Hematopoietic multipotent progenitor cell treated with erythropoietin and hydrocortisone succinate and interleukin-3 and kit ligand, for 15 days (in vitro differentiated cells): ENCODE measurements at regions not wholly inside any gene's neighbourhood (a gene's known extent, or its start where the extent isn't known, plus 50 kb on each side); places are given as distances from the start of the nearest gene placed in this dataset.
"Not testable (repeated sequence)": the region's sequence is repeated elsewhere in the genome, so short reads cannot be mapped to it uniquely, and the experiment has no call there.

Source experiments
- DNase-seq: peaks from one replicate; pipeline ENCODE4 v3.0.0-alpha.2; 2015; ENCODE audit warnings: low spot score

DNA sequence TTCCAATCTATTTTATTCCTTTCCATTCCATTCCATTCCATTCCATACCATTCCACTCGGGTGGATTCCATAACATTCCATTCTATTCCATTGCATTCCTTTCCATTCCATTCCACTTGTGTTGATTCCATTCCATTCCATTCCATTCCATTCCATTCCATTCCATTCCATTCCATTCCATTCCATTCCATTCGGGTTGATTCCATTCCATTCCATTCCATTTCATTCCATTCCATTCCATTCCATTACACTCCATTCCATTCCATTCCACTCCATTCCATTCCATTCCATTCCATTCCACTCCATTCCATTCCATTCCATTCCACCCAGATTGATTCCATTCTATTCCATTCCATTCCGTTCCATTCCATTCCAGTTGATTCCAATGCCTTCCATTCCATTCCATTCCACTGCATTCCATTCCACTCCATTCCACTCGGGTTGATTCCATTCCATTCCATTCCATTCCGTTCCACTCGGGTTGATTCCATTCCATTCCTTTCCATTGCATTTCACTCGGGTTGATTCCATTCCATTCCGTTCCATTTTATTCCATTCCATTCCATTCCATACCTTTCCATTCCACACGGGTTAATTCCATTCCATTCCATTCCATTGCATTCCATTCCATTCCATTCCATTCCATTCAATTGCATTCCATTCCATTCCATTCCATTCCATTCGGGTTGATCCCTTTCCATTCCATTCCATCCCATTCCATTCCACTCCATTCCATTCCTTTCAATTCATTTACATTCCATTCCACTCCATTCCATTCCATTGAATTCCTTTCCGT is 168.4 kb downstream of the CWH43 start:
- peak; percentile 66 for DNase-seq

DNA sequence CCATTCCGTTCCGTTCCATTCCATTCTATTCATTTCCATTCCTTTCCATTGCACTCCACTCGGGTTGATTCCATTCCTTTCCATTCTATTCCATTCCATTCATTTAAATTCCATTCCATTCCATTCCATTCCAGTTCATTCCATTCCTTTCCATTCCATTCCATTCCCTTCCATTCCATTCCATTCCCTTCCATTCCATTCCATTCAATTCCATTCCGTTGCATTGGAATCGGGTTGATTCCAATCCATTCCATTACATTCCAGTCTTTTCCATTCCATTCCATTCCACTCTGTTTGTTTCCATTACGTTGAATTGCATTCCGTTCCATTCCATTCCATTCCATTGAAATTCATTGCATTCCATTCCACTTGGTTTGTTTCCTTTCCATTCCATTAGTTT is 169.2 kb downstream of the CWH43 start:
- DNase-seq = not testable (repeated sequence)

DNA sequence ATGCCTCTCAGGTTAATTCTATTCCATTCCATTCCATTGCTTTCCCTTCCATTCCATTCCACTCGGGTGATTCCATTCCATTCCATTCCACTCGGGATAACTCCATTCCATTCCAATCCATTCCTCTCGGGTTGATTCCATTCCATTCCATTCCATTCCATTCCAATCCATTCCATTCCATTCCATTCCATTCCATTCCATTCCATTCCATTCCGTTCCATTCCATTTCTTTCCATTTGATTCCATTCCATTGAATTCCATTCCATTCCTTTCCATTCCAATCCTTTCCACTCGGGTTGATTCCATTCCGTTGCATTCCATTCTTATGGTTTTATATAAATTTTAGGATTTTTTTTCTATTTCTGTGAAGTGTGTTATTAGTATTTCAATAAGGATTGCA is 170.2 kb downstream of the CWH43 start:
- not testable (repeated sequence) for DNase-seq

DNA sequence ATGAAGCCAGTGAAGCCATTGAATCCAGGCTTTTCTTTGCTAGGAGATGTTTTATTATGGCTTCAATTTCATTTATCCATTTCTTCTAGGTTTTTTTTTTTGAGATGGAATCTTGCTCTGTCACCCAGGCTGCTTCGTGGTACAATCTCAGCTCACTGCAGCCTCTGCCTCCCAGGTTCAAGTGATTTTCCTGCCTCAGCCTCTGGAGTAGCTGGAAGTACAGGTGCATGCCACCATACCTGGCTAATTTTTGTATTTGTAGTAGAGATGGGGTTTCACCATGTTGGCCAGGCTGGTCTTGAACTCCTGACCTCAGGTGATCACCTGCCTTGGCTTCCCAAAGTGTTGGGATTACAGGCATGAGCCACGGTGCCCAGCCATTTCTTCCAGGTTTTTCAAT is 171.6 kb downstream of the CWH43 start:
- DNase-seq = not testable (repeated sequence)

DNA sequence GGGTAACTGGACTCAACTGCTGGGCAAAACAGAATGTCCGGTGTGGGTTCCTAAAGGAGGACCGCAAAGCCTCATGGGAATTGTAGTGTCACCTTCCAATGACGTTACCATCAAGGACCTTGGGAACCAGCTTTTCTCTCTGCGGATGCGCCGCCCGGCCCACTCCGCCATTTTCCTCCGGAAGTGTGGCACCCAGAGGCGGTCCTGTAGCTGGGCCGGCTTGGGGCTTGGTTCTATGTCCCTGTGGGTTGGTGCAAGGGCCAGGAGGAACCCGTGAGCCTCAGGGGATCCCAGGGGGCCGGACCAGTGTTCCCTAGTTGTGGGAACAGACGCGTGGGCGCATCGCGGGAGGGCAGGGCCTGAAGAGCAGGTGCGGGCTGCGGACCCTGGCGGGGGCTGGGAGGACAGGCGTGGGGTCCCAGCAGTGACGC is 175.1 kb downstream of the CWH43 start:
- DNase-seq = not testable (repeated sequence)

DNA sequence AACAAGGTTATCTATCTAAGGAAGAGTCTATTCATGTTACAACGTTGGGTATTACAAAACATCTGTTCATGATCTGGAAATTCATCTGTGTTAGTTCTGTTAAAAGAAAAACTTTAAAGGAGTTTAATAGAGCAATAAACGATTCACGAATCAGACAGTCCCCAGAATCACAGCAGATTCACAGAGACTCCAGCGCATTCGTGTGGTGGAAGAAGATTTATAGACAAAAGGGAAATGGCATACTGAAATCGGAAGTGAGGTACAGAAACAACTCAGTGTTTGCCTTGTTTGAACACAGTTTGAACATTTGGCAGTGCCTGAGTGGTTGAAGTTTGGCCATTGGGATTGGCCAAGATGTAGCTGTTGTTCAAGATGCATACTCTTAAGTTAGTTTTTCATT is 178.8 kb downstream of the CWH43 start:
- not testable (repeated sequence) for DNase-seq

DNA sequence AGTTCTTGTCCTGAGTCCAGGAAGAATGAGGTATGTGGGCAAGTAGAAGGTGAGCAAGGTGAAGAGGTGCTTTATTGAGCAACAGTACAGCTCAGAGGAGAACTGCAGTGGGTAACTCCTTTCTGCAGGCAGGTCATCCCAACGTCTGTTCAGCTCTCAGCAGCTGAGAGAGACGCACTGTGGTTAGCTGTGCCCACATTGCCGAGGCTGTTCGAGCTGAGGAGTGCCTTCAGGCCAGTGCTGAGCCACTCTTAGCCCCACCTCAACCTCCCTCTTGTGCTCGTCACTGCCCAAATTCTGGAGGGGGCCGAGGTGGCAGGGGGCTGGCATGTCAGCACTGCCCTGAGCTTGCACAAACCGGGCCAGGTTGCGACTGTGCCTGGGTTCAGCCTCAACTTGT is 191.8 kb downstream of the CWH43 start:
- not testable (repeated sequence) for DNase-seq

DNA sequence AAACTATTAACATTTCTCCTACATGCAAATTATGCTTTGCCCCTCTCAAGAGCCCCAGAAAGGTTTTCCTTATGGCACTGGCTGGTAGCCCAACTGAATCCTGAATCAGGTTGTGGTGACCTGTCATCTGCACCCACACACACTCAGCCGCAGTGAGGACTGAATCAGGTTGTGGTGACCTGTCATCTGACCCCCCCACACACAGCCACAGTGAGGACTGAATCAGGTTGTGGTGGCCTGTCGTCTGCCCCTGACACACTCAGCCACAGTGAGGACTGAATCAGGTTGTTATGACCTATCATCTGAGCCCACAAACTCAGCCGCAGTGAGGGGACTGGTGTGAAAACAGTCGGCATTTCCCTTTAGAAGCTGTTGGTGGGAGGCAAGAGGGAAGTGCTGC is 195.0 kb downstream of the CWH43 start:
- DNase-seq = not testable (repeated sequence)

DNA sequence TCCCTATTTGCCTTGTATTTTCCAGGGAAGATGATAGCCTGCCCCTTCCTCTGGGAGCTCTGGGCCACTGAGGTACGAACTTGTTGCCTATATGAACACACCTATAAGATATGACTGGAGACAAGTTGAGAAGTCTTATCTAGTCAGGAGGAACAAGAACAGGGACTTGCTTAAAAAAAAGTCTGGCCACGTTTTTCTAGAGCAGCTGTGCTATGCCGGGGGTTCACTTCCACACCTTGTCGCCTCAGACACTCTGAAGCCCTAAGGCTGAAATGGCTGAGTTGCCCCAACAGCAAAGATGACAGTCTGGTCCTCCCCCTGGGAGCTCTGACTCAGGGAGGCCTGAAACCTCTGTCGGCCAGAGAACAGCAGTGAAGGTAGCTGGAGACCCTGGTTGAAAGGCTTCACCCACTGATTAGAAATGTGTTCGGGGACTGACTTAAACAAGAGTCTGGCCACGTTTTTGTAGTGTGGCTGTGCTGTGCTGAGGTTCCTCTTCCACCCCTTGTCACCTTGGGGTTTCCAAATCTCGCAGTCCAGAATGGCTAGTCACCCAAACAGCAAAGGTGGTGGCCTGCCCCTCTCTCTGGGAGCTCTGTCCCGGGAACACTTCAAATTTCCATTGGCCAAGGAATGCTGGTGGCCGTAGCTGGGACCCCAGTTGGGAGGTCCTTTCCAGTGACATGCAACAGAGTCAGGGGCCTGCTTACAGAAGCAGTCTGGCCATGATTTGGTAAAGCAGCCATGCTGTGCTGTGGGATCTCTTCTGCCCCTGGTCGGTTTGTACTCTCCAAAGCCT is 225.5 kb downstream of the CWH43 start:
- DNase-seq = not testable (repeated sequence)

DNA sequence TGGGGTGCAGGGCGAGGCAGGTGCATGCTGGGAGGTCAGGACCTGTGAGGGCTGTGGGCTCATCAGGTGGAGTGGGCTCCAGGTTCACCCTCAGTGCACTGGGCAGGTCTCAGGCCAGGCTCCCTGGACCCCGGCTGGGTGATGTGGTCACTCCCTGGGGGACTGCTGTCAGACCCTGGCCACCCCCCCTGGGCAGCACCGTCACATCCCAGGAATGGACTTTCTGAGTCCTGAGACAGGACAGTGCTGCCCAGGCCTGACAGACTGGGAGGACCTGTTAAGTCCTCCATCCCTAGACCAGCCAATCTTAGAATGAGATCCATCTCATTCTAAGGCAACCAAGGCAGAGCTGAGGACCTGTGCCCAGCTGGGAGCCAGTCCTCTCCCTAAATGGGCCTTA is 227.2 kb downstream of the CWH43 start:
- DNase-seq = not testable (repeated sequence)

DNA sequence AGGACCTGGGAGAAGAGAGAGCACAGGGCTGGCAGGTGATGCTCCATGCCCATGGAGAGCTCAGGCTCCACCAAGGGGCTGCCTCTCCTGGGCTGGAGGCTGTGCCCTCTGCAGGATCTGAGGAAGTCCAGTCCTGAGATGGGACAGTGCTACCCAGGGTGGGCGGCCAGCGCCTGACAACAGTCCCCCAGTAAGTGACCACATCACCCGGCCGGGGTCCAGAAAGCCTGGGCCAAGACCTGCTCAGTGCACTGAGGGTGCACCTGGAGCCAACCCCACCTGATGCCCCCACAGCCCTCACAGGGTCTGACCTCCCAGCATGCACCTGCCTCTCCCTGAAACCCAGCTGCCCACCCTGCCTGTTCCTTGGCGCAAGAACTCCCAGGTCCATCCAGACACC is 227.7 kb downstream of the CWH43 start:
- not testable (repeated sequence) for DNase-seq

DNA sequence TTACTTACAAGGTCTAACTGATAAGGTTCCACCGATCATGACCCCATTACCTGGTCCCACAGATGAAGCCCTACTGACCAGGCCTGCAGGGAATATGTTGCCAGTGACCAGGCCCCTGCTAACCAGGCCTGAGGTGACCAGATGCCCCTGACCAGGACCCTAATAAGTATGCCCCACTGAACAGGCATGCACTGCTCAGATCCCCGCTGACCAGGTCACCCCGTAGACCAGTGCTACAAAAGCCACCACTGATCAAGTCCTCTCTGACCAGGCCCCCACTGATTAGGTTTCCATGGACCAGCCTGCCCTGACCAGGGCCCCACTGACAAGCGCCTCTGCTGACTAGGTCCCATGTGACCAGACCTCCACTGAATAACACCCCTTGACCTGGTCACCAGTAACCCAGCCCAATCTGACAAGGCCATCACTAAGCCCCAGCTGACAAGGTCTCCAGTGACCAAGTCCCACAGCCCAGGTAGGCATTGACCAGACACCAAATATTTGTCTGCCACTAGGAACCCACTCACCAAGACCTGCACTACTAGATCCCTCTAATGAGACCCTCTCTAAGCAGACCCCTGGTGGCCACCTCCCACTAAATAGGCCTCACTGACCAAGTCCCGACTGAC is 228.5 kb downstream of the CWH43 start:
- not testable (repeated sequence) for DNase-seq

DNA sequence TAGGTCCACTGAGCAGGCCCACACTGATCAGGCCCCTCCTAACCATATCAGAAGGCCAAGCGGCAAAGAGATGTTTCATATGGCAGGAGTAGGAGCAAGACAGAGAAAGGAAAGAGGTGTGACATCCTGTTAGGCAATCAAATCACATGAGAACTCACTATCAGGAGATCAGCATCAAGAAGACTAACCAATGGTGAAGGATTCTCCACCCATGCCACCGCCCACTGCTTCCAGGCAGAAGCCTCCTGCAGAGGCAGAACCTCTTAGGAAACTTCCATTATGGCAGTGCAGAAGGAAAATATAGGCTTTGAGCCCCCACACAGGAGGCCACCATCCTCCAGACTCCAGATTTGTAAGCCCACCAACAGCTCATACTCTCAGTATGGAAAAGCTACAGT is 229.0 kb downstream of the CWH43 start:
- not testable (repeated sequence) for DNase-seq

DNA sequence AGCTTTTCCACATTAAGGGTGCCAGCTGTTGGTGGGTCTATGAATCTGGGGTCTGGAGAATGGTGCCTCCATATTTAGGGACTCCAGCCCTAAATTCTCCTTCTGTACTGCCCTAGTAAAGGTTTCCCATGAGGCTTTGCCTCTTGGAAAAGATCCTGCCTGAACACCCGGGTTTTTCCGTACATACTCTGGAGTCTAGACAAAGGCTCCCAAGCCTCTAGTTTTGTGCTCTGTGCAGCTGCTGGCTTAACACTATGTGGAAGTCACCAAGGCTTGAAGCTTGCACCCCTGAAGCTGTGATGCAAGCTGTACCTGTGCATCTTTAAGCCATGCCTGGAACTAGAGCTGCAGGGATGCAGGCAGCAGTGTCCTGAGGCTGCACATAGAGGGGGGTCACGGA is 230.5 kb downstream of the CWH43 start:
- not testable (repeated sequence) for DNase-seq

DNA sequence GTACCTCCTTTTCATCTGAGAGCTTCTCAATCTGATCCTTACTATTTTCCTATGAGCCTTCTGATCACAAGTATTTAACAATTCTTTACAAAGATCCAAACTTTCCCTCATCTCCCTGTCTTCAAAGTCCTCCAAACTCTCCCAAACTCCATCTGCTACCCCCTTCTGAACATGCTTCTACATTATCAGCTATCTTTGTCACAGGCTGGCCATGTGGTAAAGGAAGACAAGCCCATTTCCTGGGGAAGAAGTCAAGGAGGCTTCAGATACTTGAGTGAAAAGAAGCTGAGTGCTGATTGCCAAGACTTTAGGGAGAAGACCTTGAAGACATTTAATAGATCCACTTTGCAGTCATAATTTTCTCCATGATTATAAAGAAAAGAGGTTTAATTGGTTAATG is 231.4 kb downstream of the CWH43 start:
- no peak for DNase-seq

DNA sequence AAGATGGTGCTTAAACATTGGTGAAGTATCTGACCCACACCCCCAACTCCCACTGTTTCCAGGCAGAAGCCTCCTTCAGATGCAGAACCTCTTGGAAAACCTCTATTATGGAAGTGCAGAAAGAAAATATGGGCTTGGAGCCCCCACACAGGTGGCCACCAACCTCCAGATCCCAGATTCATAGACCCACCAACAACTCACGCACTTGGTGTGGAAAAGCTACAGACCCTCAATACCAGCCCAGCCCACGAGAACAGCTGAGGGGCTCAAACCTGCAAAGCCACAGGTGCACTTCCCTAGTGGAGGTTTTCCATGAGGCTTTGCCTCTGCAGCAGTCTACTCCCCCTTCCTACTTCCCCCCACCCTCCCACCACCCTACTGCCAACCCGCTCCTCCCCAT is 232.0 kb downstream of the CWH43 start:
- DNase-seq = not testable (repeated sequence)

DNA sequence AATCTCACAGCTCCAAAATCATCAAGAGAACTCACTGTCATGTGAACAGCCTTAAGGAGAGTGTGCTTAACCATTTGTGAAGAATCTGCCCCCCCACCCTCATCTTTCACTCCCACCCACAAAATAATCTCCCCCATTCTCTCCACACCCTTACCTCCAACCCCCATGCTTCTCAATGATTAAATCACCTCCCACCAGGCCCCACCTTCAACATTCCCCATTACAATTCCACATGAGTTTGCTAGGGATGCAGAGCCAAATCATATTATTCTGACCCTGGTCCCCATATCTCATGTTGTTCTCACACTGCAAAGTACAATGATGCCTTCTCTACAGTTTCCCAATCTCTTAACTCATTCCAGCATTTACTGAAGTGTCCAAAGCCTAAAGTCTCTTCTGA is 232.9 kb downstream of the CWH43 start:
- DNase-seq = not testable (repeated sequence)

DNA sequence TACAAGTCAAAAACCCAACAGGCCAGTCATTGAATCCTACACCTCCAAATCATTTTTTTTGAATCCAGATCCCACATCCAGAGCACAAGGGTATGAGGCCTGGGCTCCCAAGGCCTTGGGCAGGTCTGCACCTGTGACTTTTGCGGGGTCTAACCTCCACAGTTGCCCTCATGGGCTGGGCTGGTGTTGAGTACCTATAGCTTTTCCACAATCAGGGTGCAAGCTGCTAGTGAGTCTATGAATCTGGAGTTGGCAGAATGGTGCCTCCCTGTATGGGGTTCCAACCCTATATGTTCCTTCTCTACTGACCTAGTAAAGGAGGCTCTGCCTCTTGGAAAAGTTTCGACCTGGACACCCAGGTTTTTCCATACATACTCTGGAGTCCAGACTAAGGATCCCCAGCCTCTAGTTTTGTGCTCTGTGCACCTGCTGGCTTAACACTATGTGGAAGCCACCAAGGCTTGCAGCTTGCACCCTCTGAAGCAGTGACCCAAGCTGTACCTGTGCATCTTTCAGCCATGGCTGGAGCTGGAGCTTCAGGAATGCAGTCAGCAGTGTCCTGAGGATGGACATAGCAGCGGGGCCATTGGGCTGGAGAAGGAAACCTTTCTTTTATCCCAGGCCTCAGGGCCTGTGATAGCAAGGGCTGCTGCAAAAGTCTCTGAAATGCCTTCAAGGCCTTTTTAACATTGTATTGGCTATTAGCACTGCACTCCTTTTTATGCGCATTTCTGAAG is 233.6 kb downstream of the CWH43 start:
- DNase-seq = not testable (repeated sequence)

DNA sequence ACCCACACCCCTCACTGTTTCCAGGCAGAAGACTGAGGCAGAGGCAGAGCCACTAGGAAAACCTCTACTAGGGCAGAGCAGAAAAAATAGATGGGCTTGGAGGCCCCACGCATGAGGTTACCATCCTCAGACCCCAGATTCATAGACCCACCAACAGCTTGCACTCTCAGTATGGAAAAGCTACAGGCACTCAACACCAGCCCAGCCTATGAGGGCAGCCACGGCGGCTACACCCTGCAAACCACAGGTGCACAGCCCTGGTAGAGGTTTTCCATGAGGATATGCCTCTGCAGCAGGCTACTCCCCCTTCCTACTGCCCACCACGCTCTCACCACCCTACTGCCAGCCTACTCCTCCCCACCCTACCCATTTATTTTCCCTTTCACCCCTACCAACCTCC is 235.1 kb downstream of the CWH43 start:
- DNase-seq = no peak

DNA sequence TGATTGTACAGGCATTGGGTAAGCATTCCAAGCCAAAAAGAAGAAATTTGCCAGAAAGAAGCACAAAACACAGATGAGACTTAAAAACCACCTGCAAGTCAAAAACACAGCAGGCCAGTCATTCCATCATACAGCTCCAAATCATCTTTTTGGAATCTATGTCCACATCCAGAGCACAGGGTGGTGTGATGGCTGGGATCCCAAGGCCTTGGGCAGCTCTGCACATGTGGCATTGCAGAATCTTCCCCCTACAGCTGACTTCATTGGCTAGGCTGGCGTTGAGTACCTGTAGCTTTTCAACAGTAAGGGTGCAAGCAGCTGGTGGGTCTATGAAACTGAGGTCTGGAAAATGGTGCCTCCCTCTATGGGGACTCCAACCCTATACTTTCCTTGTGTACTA is 236.7 kb downstream of the CWH43 start:
- not testable (repeated sequence) for DNase-seq

DNA sequence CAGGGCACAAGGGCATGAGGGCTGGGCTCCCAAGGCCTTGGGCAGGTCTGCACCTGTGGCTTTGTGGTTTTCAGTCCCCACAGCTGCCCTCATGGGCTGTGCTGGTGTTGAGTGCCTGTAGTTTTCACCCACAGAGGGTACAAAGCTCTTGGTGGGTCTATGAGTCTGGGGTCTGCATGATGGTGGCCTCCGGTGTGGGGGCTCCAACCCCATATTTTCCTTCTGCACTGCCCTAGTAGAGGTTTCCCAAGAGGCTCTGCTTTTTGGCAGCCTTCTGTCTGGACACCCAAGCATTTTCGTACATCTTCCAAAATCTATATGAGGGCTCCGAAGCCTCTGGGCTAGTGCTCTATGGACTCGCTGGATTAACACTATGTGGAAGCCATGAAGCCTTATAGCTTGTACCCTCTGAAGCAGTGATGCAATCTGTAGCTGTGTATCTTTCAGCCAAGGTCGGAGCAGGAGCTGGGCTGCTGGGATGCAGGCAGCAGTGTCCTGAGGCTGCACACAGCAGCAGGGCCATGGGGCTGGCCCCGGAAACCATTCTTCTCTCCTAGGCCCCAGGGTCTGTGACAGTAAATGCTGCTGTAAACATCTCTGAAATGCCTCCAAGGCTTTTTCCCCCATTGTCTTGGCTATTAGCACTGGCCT is 240.3 kb downstream of the CWH43 start:
- DNase-seq = not testable (repeated sequence)
